ENCODE measurements at regions not wholly inside any gene's neighbourhood (a gene's known extent, or its start where the extent isn't known, plus 50 kb on each side); places are given as distances from the start of the nearest gene placed in this dataset.

DNA sequence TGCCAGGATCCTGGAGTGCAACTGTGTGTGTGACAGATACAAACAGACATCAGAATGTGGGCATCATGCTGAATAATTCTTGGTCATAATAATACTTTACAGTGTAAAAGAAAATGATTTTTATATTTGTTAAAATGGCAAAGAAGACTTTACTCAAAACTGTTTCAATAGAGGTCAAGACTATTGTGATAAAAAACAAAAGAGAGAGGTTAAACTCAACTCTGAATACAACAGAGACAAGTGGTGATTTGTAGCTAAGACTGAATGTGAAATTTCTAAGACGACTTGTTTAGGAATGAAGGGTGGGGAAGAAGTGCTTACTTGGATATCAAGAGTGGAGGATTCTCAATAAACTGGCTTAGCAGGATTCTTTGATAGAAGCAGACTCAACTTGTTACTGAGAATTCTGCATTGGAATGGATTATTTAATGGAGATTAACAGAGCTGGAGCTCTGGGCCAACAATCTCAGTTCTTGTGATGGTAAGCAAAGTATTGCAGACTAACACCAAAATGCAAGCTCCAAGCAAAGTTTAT lies 457.4 kb upstream of the CDH18 start:
- ATAC-seq = no peak
- 50 to 53% methylated on average over 1 of the region's 1 CpG for WGBS, 2 donors (ENCODE audit: low coverage in 1 of 2)
- H3K4me3 ChIP-seq = no peak overlapping the region
- no peaks in the 10 kb centered on the region for H3K9me3 ChIP-seq
- no peak for TF ChIP-seq EP300 (IDR thresholded peaks at IDR 0.05)
- TF ChIP-seq POLR2A (IDR thresholded peaks at IDR 0.05) = no peak
- no peaks in the 10 kb centered on the region for H3K36me3 ChIP-seq
- no peaks in the 10 kb centered on the region for H3K4me1 ChIP-seq
- H3K27me3 ChIP-seq = no peaks in the 10 kb centered on the region
- no peak overlapping the region for H3K27ac ChIP-seq

GRCh38 chr5:20434786-20435185 lies 446.8 kb upstream of the CDH18 start:
- no peak for ATAC-seq
- no peaks in the 10 kb centered on the region for H3K27me3 ChIP-seq
- H3K4me3 ChIP-seq = no peak overlapping the region
- H3K27ac ChIP-seq = no peak overlapping the region
- TF ChIP-seq, protein P1, sequence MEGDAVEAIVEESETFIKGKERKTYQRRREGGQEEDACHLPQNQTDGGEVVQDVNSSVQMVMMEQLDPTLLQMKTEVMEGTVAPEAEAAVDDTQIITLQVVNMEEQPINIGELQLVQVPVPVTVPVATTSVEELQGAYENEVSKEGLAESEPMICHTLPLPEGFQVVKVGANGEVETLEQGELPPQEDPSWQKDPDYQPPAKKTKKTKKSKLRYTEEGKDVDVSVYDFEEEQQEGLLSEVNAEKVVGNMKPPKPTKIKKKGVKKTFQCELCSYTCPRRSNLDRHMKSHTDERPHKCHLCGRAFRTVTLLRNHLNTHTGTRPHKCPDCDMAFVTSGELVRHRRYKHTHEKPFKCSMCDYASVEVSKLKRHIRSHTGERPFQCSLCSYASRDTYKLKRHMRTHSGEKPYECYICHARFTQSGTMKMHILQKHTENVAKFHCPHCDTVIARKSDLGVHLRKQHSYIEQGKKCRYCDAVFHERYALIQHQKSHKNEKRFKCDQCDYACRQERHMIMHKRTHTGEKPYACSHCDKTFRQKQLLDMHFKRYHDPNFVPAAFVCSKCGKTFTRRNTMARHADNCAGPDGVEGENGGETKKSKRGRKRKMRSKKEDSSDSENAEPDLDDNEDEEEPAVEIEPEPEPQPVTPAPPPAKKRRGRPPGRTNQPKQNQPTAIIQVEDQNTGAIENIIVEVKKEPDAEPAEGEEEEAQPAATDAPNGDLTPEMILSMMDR (IDR thresholded peaks at IDR 0.05) = no peak
- TF ChIP-seq POLR2A (IDR thresholded peaks at IDR 0.05) = no peak
- no peak for TF ChIP-seq EP300 (IDR thresholded peaks at IDR 0.05)
- no peak for TF ChIP-seq POLR2AphosphoS5 (IDR thresholded peaks at IDR 0.05)
- no peaks in the 10 kb centered on the region for H3K36me3 ChIP-seq
- 65 to 69% methylated on average over 3 of the region's 3 CpGs for WGBS, 2 donors (ENCODE audit: low coverage in 1 of 2)
- no peaks in the 10 kb centered on the region for H3K9me3 ChIP-seq
- H3K4me1 ChIP-seq = no peaks in the 10 kb centered on the region

DNA sequence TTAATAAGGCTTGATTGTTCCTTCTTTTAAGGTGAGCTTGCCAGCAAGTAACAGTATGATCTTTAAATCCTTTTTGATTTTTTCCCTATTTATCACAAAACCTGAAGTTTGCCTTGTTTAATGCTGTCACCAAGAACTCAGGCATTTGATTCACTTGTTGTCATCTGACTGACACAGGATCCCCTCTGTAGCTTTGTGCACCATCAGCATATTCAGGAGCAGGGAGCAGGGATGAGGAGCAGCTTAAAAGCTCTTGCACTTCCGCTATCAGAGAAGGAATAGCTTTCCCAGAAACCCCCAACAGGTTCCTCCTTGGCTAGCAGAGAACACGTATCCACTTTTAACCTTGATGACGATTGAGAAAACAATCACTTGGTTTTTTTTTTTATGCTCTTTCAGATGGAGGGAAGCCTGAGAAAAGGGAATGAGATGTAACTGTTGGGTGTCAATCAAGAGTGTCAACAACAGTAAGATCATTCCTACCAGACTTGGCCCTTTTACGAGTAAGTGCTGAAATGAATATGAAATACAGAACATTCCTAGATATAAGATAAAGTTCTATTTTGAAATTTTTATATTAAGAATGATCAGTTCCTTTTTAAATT lies 433.1 kb upstream of the CDH18 start:
- no peak for ATAC-seq
- no peak overlapping the region for H3K4me3 ChIP-seq
- TF ChIP-seq EP300 (IDR thresholded peaks at IDR 0.05) = no peak
- H3K27me3 ChIP-seq = no peaks in the 10 kb centered on the region
- 48 to 56% methylated on average over 3 to 4 of the region's 4 CpGs for WGBS, 2 donors (ENCODE audit: low coverage in 1 of 2)
- no peaks in the 10 kb centered on the region for H3K9me3 ChIP-seq
- no peaks in the 10 kb centered on the region for H3K36me3 ChIP-seq
- no peaks in the 10 kb centered on the region for H3K4me1 ChIP-seq
- no peak overlapping the region for H3K27ac ChIP-seq

Small RNA genes in the stretch of these regions (small RNA-seq; reads per million reads assigned to genes)
- gene AC091946.2 (0 reads per million in 4 donors), gene AC140172.1 (0 reads per million in 4 donors)
